ENCODE measurements at regions not wholly inside any gene's neighbourhood (a gene's known extent, or its start where the extent isn't known, plus 50 kb on each side); places are given as distances from the start of the nearest gene placed in this dataset.
"Not testable (repeated sequence)": the region's sequence is repeated elsewhere in the genome, so short reads cannot be mapped to it uniquely, and the experiment has no call there.

DNA sequence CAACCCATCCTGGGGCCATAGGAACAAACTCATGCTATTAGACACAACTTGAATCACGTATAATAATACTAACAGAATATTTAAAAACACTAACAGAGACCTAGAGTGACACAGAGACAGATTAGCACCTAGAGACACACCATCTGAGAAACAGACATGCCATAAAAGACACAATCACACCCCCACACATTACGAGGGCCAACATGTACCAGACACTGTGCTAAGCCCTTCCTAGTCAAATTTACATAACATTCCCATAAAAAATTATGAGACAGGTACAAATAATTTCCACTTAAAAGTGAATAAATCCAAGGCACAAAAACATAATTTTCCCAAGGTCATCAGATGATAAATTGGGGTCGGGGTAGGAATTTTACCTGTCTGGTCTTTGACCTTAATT is 141.1 kb upstream of the PRSS16 start:
- DNase-seq (ENCODE audit: low spot score), result no peak

DNA sequence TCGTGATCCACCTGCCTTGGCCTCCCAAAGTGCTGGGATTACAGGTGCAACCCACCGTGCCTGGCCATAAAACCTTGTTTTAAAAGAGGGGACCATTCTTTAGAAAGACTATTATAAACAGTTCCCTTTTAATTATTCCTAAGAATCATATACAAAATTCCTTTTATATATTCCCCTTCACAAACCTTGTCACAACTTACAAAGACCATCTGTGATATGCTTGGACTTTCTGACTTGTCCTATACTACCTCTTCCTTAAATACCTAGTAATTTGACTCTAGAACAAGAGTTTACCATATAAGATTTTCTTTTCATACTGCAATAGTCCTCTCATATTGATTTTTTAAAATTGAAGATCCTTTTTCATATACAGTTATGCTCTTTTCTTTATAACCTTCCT is 135.8 kb upstream of the PRSS16 start:
- no peak for DNase-seq (ENCODE audit: low spot score)

- no peak for DNase-seq (ENCODE audit: low spot score)
Measured at GRCh38 chr6:27112974-27113373, 134.5 kb upstream of the PRSS16 start.

- DNase-seq (ENCODE audit: low spot score), result no peak
Measured at GRCh38 chr6:27119329-27119728, 128.2 kb upstream of the PRSS16 start.

DNA sequence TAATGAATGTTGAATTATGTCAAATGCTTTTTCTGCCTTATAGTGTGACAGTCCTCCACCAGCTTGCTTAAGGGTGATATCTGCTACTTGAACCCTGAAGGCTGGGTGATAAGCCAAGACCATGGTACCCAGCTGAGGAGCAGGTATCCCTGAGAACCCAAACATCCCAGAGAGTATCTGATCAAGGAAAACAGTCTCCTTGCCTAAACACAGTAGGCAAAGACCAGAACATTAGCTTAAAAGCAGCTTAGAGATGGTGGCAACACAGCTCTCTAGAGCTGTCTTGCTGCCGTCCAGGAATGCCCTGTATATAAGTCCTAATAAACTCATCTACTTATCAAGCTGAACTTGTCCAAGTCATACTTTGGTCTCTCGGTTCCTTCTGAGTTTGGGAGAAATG is 127.7 kb upstream of the PRSS16 start:
- no peak for DNase-seq (ENCODE audit: low spot score)

DNA sequence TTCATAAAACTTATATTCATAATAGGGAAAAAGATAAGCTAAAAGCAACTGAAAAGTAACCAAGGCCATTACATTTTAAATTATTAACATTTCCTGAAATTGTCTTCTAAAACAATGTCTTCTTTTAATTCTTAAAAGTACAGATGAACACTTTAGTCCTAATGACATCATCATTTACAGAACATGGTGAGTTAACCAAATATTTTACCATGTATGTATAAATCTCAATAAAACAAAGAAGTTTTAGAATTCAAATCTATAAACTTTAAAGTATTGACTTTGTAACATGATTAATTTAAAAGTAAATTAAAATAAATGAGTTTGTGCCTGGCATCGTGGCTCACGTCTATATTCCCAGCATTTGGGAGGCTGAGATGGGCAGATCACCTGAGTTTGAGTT is 125.9 kb upstream of the PRSS16 start:
- DNase-seq (ENCODE audit: low spot score), result no peak

- no peak for DNase-seq (ENCODE audit: low spot score)
Measured at GRCh38 chr6:27124252-27124657, 123.2 kb upstream of the PRSS16 start.

DNA sequence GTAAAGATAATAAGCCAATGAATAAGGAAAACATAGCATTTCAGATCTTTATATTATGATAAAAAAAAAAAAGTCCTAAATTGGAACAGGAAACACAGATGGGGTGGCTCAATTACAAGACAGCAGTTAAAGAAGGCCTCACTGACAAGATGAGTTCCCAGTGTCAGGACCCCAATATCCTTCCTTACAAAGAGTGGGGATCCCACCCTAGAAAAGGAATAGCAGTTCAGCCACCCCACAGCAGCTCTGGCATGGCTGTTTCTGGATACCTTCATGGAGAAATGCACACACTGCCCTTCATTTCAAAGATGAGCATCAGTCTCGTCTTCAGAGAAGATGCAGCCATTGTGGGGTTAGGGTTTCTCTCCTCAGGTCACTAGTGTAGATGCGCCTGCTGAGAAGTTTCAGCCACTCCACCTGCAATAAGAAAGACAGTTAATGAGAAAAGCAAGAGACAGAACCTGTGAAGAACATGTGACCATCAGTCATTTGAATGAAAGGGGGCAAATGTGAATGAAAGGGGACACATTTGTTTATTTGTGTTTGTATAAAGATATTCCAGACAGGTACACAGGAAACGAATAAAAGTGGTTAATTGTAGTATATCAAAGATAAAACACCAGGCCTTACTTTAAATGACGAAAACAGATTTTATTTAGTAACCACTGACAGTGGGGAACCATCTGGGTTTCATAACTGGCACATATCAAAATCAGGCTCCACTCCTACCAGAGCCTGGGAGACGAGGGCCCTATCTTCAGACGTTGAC is 121.3 kb upstream of the PRSS16 start:
- DNase-seq (ENCODE audit: low spot score), result no peak

- DNase-seq (ENCODE audit: low spot score), result peak; percentile 95
Measured at GRCh38 chr6:27126815-27127537, 120.5 kb upstream of the PRSS16 start.

GRCh38 chr6:27127874-27128273 is 119.6 kb upstream of the PRSS16 start:
- DNase-seq (ENCODE audit: low spot score), result not testable (repeated sequence)

- DNase-seq (ENCODE audit: low spot score), result no peak
Measured at GRCh38 chr6:27128311-27129094, 119.0 kb upstream of the PRSS16 start.

- DNase-seq (ENCODE audit: low spot score), result no peak
Measured at GRCh38 chr6:27129095-27129815, 118.2 kb upstream of the PRSS16 start.

DNA sequence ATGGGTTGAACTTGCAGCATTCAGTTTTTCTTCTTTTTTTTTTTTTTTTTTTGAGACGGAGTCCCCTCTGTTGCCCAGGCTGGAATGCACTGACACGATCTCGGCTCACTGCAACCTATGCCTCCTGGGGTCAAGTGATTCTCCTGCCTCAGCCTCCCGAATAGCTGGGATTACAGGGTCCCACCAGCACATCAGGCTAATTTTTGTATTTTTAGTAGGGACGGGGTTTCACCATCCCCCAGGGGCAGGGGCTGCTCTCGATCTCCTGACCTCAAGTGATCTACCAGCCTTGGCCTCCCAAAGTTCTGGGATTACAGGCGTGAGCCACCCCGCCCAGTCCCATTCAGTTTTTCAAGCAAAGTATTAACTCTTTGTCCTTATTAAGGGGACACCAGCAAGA is 117.6 kb upstream of the PRSS16 start:
- no peak for DNase-seq (ENCODE audit: low spot score)

GRCh38 chr6:27130668-27131428 is 116.7 kb upstream of the PRSS16 start:
- no peak for DNase-seq (ENCODE audit: low spot score)

DNA sequence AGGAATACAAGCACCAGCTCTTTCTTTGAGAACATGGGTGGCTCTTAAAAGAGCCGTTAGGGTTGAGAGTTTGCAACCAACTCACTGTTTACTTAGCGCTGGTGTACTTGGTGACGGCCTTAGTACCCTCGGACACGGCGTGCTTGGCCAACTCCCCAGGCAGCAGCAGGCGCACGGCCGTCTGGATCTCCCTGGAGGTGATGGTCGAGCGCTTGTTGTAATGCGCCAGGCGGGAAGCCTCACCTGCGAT is 115.3 kb upstream of the PRSS16 start:
- not testable (repeated sequence) for DNase-seq (ENCODE audit: low spot score)

GRCh38 chr6:27132532-27133280 is 114.8 kb upstream of the PRSS16 start:
- DNase-seq (ENCODE audit: low spot score), result peak; percentile 97

DNA sequence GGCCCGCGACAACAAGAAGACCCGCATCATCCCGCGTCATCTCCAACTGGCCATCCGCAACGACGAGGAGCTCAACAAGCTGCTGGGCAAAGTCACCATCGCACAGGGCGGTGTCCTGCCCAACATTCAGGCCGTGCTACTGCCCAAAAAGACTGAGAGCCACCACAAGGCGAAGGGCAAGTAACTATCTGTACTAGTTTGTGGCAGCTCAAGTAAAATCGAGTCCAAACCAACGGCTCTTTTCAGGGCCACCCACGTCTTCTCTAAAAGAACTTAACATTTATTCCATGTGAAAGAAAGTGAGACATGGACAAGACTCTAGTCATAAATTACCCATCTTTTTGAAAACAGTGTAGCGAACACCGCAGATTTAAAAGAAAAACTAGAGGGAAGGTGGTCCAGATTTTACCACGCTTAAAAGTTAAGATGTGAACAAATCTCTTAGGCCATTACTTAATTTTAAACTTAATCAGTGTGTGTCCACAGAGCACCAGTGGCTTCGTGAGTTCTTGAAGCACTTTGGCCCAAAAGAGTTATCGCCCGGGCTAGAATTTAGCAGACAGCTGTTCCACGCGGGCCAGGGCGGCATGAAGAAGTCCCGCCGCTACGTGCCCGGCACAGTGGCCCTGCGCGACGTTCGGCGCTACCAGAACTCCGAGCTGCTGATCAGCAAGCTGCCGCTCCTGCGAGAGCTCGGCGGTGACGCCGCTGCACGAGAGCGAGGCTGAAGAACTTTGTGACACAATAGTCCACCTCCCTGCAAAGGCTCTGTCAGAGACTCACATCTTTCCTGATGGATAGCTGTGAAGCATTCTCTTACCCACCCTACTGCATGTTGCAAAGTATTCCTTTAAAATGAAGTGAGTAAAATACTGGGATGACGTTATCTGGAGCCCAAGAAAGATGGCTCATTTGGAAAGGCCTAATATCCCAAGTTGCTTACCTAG is 113.9 kb upstream of the PRSS16 start:
- peak; percentile 65 for DNase-seq (ENCODE audit: low spot score)

DNA sequence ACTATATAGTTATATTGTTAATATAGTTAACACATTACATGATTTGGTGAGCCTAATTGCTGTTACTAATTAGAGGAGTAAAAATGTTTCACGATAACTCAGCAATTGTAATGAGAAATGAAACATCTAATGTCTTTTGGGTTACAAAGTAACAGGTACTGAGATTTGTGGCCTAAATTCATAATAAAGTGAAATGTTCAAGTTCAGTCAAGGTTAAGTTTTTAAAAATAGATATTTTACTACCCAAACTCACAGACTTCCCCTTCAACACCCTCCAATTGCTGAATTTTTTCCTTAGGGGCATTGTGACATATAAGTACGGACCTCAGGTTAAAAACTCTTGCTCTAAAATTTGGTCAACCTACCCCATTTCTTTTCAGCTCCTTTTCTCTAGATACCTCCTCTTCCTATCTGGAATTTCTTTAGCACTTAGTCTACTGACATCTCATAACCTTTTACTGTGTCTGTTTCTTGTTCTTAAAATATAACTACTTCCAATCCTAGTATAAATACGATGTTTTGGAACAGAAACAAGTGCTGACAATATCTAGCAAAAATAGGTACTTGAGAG is 112.3 kb upstream of the PRSS16 start:
- DNase-seq (ENCODE audit: low spot score), result no peak

DNA sequence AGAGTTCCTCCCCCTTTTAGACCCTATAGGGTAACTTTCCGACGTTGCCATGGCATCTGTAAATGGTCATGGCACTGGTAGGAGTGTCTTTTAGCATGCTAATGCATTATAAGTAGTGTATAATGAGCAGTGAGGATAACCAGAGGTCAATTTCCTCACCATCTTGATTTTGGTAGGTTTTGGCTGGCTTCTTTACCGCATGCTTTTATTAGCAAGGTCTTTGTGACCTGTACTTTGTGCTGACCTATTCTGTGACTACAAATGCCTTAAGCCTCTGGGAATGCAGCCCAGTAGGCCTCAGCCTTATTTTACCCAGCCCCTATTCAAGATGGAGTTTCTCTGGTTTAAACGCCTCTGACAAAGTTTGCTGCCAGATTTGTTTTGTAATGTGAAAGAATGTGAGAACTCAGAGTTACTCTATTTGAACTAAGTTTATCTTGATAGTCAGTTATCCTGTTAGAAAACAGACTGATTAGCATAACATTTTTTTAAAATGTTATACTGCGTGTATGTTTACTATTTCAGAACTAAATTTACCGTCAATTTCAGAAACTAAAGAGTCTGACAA is 111.3 kb upstream of the PRSS16 start:
- no peak for DNase-seq (ENCODE audit: low spot score)

Measured in mucosa of gallbladder (tissue), 1 donor.